ENCODE measurements at regions not wholly inside any gene's neighbourhood (a gene's known extent, or its start where the extent isn't known, plus 50 kb on each side); places are given as distances from the start of the nearest gene placed in this dataset.

- TF ChIP-seq CTCF (IDR thresholded peaks at IDR 0.05) (no peak), REST (IDR thresholded peaks at IDR 0.05; ENCODE audit: insufficient read depth in 1 of 2, low read depth in 2 of 2, low read length in 1 of 2) (no peak), TCF7L2 (IDR thresholded peaks at IDR 0.05; ENCODE audit: low read depth, low read length) (no peak), POLR2AphosphoS5 (IDR thresholded peaks at IDR 0.05; ENCODE audit: low read depth, low read length) (no peak)
These were observed 94.6 kb upstream of the SMAD1 start for GRCh38 chr4:145387079-145387478.

Data from Panc1 (cell line).